Stimulated activated CD8-positive, alpha-beta memory T cell treated with anti-CD3 and anti-CD28 coated beads, Interleukin-15, amount 100 ng/mL, for 1 hour (primary cell): ENCODE measurements at regions not wholly inside any gene's neighbourhood (a gene's known extent, or its start where the extent isn't known, plus 50 kb on each side); places are given as distances from the start of the nearest gene placed in this dataset.

Experiments used
- DNase-seq: peaks from one replicate; pipeline ENCODE4 v3.0.0-alpha.2; 2020; ENCODE audit warnings: low read depth

DNA sequence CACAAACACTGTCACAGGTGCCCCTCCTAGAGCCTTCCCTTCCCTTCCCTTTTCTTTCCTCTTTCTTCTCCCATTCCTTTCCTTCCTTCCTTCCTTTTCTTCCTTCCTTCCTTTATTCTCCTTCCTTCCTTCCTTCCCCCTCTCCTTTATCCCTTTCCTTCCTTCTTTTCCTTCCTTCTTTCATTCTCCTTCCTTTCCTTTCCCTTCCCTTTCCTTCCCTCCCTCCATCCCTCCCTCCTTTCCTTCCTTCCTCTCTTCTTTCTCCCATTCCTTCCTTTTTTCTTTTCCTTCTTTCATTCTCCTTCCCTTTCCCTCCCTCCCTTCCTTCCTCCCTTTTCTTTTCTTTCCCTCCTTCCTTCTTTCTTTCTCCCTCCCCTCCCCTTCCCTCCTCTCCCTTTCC lies 170.0 kb downstream of the ENGASE start:
- no peak for DNase-seq

DNA sequence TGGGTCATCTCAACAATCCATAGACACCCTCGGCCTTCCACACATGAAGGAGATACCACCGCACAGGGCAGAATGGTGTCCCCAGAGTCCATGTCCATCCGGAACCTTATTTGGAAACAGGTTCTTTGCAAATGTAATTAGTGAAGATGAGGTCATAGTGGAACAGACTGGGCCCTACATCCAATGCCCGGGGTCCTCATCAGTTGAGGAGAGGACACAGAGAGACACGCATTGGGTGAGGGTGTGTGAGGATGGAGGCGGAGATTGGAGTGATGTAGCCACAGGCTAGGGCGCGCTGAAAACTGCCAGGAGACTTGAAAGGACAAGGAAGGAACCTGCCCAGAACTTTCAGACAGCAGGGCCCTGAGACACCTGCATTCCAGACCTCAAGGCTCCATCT lies 169.4 kb downstream of the ENGASE start:
- DNase-seq = no peak

DNA sequence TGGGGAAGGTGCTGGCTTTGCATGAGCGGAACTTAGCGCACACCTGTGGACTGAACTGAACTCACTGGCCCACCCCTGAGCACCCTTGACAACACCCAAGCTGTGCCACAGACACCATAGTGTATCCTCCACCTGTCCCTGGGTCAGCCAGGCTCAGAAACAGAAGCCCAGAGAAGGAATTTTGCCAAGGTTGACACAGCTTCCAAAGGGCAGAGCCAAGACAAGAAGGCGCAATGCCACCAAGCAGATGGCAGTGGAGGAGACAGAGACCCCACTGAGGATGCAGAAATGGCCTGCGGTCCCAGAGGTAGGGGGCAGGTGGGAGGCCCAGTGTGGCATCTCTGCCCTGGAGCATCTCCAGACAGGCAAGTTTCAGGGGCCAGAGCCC lies 169.0 kb downstream of the ENGASE start:
- DNase-seq = no peak

DNA sequence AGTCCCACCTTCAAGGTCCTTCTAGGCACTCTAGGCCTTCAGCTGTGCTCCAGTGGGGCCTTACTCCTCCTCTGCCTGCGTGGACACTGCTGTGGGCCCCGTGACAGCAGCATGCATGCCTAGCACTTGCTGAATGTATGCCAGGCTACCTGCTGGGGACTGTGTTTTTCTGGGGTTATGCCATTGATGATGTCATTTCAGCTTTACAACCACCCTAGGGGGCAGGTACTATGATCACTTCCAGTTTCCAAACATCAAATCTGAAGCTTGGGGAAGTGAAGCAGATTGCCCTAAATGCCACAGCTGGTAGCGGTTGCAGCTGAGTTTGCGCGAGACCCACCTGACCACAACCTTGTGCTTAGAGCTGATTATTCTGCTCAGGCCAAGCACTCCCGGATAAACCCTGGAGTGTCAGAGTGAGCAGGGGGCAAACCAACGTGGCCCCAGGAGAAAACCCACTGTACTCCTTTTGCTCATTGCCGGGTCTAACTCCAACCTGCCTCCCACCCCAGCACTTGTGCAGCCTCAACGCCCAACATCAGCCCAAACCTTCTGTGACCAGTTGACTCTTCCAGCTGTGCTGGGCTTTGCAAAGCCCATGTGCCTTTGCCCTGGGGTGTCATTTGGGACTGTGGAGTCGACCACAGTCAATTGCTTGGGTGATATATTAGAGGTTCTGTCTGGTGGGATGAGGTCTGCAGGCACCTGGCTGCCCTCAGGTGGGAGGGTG lies 168.4 kb downstream of the ENGASE start:
- no peak for DNase-seq

DNA sequence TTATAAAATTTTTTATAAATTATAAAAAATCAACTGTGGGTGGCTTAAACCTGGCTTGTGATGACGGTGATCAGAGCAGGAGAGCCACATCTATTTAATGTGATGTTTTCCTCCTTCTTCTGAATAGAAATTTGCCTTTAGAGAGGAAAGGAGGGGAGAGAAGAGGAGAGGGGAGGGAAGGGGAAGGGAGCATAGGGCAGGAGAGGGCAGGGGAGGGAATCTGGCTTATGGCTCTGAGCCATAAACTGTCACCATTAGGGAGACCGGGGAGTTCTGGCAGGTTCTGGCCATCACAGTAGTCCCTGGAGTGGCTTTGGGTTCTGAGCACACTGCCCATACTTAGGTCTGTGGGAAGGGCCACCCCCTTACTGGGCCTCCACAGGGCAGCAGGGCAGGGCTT lies 167.8 kb downstream of the ENGASE start:
- DNase-seq = no peak

DNA sequence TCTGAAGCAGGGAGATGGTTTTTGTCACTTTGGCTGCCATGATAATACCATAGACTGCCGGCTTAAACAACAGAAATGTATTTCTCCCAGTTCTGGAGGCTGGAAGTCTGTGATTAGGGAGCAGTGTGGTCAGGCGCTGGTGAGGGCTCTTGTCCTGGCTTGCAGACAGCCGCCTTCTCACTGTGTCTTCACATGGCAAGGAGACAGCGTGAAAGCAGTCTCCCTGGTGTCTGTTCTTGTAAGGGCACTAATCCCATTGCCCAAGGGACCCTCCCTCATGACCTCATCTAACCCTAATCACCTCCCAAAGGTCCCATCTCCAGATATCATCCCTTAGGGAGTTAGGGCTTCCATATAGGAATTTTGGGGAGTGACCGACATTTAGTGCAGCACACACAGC lies 167.0 kb downstream of the ENGASE start:
- no peak for DNase-seq

DNA sequence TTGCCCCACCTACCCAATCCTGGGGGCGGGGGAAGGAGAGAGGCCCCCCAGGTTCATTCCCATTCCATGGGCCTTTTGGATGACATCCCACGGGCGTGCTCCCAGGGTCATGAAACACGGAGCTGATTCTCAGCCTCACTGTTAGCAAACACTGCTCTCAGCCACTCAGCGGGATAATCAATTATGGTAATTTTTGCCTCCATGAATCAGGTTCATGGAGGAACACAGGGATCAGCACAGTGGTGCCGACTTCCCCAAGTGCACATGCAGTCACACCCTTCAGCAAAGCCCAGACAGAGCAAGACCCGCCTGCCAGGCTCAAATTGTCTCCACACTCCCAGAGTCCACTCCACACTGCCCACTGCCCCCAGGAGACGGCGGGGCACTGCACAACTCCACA lies 164.6 kb downstream of the ENGASE start:
- DNase-seq = no peak

DNA sequence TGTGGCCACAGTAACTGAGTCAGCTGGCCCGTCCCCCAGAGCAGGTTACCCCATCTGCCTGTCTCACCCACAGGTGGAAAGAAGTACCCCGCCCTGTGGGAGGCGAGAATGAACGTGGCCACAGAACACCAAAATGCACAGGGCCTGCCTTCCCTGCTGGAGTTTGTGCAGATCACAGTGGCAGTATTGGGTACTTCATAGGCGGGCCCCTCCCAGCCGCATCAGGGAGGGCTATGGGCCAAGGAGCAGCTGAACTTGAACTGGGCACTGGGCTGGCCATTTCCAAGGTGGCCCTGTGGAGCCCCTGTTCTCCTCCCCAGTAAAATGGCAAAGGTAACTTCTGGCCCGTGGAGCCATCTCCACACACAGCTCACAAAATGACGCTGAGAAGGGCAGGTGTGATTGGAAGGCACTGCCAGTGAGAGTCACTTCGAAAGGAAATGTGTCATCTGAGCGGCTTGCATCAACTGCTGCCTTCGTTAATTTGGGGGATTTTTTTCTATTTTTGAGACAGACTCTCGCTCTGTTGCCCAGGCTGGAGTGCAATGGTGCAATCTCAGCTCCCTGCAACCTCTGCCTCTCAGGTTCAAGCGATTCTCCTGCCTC lies 162.9 kb downstream of the ENGASE start:
- no peak for DNase-seq

DNA sequence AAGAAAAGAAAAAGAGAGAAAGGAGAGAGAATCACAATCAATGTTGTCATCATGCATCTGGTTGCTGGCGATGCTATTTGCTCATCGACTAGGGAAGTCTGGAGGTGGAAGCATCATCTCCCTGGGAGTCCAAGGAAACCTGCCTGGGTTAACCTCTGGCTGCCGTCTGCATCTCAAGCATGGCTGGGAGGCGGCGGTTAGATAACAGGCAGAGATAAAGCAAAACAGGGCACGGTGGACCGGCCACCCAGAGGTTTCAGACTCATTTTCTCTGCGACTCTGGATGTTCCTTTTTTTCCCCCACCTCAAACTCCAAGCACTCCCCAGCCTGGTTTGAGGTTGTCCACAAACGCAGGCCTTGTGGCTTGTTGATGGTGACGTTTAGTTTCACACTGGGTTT lies 161.2 kb downstream of the ENGASE start:
- DNase-seq = no peak

DNA sequence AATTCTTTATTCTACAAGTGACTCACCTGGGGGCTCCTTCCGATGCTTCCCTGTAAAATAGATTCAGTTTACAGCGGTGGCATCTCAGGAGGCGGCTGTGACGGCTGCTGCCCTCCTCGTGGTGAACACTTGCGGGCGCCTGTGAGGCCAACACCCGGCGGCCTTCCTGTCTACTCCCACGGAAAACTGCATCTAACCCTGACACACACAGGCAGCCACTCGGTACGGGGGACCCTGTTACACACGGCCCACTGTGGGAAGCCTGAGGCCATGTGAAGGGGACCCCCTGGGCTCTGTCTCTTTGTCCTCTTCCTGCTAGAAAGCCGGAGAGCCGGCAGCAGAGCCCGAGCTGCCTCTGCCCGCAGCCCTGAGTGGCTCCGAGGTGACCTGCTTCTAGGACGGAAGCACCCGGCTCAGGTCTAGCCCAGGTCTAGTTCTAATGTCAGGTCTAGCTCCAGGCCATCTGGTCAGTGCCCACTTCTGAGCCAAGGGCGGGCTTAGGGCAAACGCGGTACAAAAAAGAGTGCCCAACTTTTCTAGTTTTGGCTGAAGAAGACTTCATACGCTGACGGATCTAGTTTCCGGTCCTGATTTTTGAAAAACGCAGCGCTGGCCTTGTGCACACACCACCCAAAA lies 159.4 kb downstream of the ENGASE start:
- DNase-seq = no peak

DNA sequence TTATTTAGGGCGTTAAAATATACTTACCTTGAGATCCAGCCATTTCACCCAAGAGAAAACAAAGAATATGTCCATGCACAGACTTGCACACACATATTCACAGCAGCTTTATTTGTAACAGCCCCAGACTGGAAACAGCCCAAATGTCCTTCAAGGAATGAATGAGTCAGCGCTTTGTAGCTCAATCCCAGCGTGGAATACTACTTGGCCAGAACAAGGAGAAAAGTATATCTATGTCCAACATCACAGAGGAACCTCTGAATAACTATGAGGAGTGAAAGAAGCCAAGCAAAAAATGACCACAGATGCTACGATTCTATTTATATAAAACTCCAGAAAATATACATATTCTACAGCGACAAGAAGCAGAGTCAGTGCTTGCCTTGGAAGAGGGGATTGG lies 158.3 kb downstream of the ENGASE start:
- no peak for DNase-seq

DNA sequence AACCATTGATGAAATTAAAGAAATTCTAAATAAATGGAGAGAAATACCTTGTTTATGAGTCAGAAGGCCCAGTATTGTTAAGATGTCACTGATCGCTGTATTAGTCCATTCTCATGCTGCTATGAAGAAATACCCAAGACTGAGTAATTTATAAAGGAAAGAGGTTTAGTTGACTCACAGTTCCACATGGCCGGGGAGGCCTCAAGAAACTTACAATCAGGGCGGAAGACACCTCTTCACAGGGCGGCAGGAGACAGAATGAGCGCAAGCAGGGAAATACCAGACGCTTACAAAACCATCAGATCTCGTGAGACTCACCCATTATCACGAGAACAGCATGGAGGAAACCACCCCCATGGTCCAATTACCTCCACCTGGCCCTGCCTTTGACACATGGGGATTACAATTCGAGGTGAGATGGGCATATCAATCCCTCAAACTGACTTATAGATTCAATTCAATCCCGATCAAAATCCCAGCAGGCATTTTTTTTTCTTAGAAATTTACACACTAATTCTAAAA lies 157.2 kb downstream of the ENGASE start:
- DNase-seq = no peak

DNA sequence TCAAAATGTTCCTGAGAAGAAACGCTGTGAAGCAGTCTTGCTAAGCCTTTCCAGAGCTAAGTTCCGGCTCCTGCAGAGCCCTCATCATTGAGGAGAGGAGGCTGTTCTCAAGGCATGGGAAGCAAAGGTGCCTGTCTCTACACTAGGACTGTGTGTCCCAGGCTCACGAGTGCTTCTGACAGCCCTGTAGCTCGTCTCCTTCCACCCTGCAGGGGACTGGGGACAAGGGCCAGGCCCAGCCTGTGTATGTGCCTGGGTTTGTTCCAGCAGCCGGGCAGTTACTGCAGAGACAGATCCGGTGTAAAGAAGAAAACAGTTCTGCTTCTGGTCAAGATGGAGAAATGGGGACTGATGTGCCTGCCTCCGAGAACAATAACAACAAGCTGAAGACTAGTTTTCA lies 156.0 kb downstream of the ENGASE start:
- no peak for DNase-seq

DNA sequence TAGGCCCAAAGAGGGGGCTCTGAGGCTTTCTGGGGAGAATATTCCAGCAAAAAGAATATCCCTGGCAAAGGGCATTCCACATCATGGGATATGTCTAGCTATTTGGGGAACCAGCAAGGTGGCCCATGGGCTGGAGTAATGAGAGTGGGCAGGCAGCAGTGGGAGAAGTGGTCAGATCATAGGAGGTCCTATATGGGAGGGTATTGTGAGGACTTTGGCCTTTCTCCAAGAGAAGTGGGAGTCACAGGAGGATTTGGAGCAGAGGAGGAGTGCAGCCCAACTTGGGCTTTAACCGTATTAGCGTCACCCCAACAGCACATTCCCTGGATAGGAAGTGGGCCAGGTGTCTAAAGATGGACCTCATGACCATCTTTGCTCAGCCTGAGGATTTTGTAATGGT lies 151.4 kb downstream of the ENGASE start:
- DNase-seq = no peak

DNA sequence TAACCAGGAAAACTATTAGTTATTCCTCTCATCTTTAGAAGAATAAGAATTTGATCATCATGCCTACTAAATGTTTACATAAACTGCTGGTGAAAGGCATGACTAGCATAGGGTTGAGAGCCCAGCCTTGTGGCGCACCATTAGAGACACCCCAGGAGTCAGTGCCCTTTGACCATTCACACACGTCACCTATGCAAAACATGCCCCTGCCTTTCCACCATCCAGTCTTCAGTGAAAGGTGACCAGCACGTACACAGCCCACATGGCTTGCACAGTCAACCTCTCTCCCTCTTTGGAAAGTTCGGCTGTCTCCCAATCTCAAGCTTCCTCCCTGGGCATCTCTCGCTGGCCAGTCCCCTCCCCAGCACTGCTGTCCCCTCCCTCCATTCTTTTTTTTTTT lies 150.3 kb downstream of the ENGASE start:
- no peak for DNase-seq

DNA sequence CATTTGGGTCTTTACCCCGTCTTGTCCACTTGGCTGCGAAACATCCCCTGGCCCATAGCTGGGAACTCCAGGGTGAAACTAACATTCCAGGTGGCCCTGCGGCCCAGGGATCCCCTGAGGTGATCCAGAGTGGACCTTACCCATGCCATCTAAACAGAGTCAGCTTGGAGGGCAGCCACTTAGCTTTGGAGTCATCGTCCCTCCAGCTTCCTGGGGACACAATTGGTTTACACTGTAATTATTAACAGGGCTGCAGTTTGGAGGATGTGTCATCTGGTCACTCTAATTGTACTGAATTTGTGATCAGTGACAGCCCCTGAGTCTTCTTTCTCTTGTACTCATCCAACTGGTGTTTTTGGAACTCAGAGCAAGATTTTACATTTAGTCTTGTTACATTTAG lies 149.9 kb downstream of the ENGASE start:
- DNase-seq = no peak

DNA sequence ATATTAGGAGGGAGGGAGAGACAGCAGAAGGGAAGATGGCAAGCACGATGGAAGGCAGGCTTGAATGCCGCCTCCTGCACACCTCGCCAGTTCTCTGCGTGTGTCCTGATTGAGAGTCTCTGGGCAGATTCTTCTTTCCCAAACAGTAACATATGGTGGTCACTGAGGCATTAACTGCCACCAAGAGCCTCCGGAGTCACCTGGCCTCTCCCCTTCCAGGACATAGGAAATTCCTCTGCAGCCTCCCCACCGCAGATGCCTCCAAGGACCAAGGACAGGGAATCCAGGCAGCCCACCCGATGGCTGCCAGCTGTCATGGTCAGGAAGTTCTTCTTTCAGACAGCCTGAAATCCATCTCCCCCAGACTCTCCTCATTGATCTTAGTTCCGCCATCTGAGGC lies 149.3 kb downstream of the ENGASE start:
- no peak for DNase-seq

DNA sequence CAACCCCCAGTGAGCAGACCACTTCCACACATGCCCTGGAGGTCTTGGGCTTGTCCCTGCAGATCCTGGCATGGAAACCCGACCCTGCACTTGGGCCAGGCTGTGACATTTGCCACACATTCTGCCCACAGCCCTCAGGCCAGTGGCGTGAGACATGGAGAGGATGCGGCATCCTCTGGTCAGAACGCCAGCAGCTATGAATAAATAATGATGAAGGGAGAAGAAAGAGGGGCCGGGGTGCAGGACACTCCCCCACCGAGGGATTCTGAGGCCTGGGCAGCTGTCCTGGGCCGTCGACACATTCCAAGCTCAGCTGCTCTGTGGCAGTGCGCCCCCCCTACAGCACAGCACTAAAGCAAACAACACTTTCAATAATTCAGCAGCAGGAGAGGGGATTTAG lies 148.8 kb downstream of the ENGASE start:
- no peak for DNase-seq

DNA sequence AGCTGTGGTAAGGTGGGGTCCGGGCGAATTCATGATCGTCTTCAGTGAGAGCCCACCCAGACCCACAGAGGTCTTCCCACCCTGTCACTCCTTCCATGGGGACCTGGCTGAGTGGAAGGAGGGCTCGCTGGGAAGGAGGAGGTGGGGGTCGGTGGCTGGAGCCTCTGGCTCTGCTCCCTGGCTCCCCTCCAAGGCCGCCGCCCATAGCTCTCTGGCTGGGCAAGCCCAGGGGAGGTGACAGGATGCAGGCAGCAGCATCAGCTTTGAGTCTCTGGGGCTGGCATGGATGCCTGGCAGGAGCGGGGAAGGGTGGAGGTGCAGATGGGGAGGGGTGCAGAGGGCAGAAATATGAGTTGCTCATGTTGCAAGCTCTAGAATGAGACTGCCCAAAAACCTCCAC lies 147.0 kb downstream of the ENGASE start:
- DNase-seq = no peak

DNA sequence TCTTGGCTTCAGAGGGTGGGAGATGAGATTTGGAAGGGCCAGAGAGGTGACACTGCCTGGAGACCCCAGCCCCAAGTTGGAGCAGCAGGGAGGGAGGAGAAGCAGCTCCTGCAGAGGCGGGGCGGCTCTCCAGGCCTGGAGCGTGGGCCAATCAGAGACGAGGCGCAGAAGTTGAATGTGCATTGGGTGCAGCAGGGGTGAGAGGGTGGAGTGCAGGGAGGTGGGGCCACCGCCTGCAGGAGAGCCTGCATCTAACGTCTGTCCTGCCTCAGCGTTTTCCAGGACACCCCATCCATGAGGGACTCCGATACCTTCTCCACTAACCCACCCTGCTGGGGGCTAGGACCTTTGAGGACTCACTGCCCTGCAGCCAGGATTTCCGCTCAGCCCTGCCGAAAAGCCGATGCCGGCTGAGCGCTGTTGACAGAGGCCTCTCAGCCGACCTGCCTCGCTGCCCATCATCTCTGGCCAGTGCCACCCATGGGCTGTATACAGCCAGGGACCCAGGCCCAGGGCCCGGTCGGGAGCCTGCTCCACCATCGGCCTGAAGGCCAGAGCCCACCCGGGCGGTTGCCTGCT lies 146.2 kb downstream of the ENGASE start:
- DNase-seq = no peak

DNA sequence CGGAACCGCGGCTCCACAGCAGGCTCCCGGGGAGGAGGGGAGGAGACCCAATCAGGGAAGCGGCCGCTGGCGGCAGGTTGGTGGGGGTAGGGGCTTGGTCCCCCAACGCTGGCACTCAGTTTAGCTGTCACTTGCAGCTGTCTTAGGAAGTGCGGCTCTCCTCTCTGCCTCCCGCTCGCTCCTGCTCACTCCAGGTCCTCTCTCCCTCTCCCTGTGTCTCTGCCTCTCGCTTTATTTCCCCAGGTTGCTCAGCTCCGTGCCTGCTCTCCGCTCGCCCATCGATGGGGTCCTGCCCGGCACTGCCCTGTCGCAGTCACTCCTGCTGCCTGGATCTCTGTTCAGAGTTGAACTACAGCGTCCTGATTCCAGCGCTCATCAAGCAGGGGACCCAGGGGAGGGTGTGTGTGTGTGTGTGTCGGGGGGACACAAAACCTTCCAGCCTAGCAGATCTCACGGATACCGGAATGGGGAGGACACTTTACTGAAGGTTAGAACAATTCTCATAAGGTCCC lies 145.6 kb downstream of the ENGASE start:
- DNase-seq = no peak

DNA sequence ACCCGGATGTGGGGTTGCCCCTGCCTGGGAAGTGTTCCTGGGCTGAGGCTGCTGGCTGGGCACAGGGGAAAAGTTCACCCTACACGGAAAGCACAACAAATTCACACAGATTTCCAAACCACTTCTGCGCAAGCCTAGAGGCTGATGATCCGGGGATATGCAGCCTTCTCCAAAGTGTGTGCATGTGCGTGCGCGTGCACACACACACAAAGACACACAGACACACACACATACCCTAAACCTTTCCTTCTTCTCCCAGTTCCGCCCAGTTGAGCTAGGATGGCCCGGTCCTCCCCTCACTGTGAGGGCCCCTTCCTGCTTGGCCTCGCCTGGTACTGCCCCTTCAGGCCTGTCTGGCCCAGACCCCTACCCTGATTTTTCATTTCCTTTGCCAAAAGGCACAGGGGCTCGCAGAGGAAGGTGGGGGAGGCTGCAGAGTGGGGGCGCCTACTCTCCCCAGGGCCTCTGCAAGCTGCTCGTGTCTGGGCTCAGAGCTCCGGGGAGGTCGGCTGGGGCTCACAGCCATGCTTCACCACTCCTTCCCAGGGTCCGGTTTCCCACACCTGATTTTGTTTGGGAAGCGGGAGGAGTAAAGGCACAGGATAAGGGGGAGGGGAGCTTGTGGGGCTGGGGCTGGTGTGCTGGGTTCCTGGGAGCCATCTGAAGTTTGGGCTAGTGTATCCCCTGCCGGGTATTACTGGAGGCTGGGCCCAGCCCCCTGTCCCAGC lies 144.7 kb downstream of the ENGASE start:
- DNase-seq = no peak
